ENCODE measurements at regions not wholly inside any gene's neighbourhood (a gene's known extent, or its start where the extent isn't known, plus 50 kb on each side); places are given as distances from the start of the nearest gene placed in this dataset.

- TF ChIP-seq CTCF (IDR thresholded peaks at IDR 0.05; ENCODE audit: control extremely low read depth in 1 of 3, insufficient read depth in 1 of 3, low read depth in 1 of 3, low read length in 3 of 3) (peak in 1 of 3 experiments; percentile 22; a peak in 1 of 4 replicates), POLR2AphosphoS5 (IDR thresholded peaks at IDR 0.05; ENCODE audit: low read depth, low read length) (no peak), USF2 (IDR thresholded peaks at IDR 0.05; ENCODE audit: low read length) (no peak), YY1 (IDR thresholded peaks at IDR 0.05; ENCODE audit: low read depth, low read length) (no peak)
Measured at GRCh38 chr10:21309427-21309826, 216.1 kb downstream of the SKIDA1 start.
